GM19351 (cell line): ENCODE measurements at regions not wholly inside any gene's neighbourhood (a gene's known extent, or its start where the extent isn't known, plus 50 kb on each side); places are given as distances from the start of the nearest gene placed in this dataset.

Experiments
- ATAC-seq: cut with Tn5 transposase; IDR thresholded peaks from one replicate; pipeline ENCODE4 v1.9.1; 2021; ENCODE audit warnings: mild to moderate bottlenecking, moderate library complexity; ENCODE audit not compliant: unreplicated experiment

- ATAC-seq = no peak
Measured at GRCh38 chr18:24560511-24560981, 100.1 kb downstream of the HRH4 start.

GRCh38 chr18:24561369-24561965 is 101.0 kb downstream of the HRH4 start:
- ATAC-seq = no peak

- ATAC-seq = no peak
Measured at GRCh38 chr18:24567199-24567598, 106.8 kb downstream of the HRH4 start.

GRCh38 chr18:24570716-24571115 is 110.3 kb downstream of the HRH4 start:
- no peak for ATAC-seq

- ATAC-seq = no peak
Measured at GRCh38 chr18:24582771-24583170, 122.3 kb downstream of the HRH4 start.

GRCh38 chr18:24584205-24584604 is 123.8 kb downstream of the HRH4 start:
- no peak for ATAC-seq

GRCh38 chr18:24584813-24585212 is 124.4 kb downstream of the HRH4 start:
- ATAC-seq = no peak

GRCh38 chr18:24585996-24586566 is 125.6 kb downstream of the HRH4 start:
- ATAC-seq = no peak

GRCh38 chr18:24586662-24587360 is 126.4 kb downstream of the HRH4 start:
- ATAC-seq = no peak

GRCh38 chr18:24588440-24588839 is 128.0 kb downstream of the HRH4 start:
- no peak for ATAC-seq

- ATAC-seq = no peak
Measured at GRCh38 chr18:24590946-24591345, 130.5 kb downstream of the HRH4 start.

GRCh38 chr18:24593401-24593800 is 133.0 kb downstream of the HRH4 start:
- no peak for ATAC-seq

GRCh38 chr18:24593886-24594285 is 133.4 kb downstream of the HRH4 start:
- ATAC-seq = no peak

- no peak for ATAC-seq
Measured at GRCh38 chr18:24595561-24596031, 135.2 kb downstream of the HRH4 start.

- ATAC-seq = no peak
Measured at GRCh38 chr18:24600076-24600654, 139.7 kb downstream of the HRH4 start.

GRCh38 chr18:24601585-24601984 is 141.1 kb downstream of the HRH4 start:
- no peak for ATAC-seq

- no peak for ATAC-seq
Measured at GRCh38 chr18:24602201-24602600, 141.8 kb downstream of the HRH4 start.

- no peak for ATAC-seq
Measured at GRCh38 chr18:24603151-24603550, 142.7 kb downstream of the HRH4 start.

- no peak for ATAC-seq
Measured at GRCh38 chr18:24605444-24605843, 145.0 kb downstream of the HRH4 start.

GRCh38 chr18:24609254-24609653 is 148.8 kb downstream of the HRH4 start:
- no peak for ATAC-seq

GRCh38 chr18:24611075-24611474 is 150.6 kb downstream of the HRH4 start:
- ATAC-seq = no peak
